Astrocyte of the cerebellum (primary cell): ENCODE measurements at regions not wholly inside any gene's neighbourhood (a gene's known extent, or its start where the extent isn't known, plus 50 kb on each side); places are given as distances from the start of the nearest gene placed in this dataset.
"Not testable (repeated sequence)": the region's sequence is repeated elsewhere in the genome, so short reads cannot be mapped to it uniquely, and the experiment has no call there.

Experiments
- DNase-seq: peaks from one replicate; pipeline ENCODE4 v3.0.0-alpha.2; 2011; ENCODE audit warnings: low read depth
- H3K4me3 ChIP-seq: 2 replicates; pipeline ENCODE4 v1.5.1; 2011; ENCODE audit warnings: mild to moderate bottlenecking, low read depth, low read length, moderate library complexity
- CTCF ChIP-seq: IDR thresholded peaks from 2 replicates; pipeline ENCODE4 v1.5.1; 2012; ENCODE audit warnings: low read length, low read depth, moderate library complexity, mild to moderate bottlenecking; ENCODE audit errors: missing control alignments
- in situ Hi-C: cut with HindIII; loops from 2 replicates; pipeline ENCODE4 v1.10.0; 2017; ENCODE audit warnings: low sequenced_read_pairs

DNA sequence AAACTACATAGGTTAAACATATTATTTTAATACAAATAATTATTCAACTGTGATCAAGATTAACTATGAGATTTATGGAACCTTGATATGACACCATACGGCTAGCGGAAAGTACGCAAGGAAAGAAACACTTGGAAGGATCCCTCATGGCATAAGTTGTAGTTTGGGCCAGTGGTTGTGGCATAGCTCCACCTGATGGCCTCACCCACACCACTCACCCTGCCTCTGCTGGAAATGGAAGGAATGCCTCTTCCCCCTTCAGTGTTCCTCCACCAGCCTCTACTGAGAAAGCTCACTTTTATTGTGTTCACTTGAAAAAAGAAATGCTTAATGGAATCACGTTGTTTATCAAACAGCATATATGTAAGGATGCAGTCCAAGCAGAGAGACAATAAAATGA is 86.4 kb downstream of the BMP15 start:
- TF ChIP-seq CTCF: no peak
- in situ Hi-C loops: no loop called here
- no peak overlapping the region for H3K4me3 ChIP-seq
- DNase-seq: no peak

DNA sequence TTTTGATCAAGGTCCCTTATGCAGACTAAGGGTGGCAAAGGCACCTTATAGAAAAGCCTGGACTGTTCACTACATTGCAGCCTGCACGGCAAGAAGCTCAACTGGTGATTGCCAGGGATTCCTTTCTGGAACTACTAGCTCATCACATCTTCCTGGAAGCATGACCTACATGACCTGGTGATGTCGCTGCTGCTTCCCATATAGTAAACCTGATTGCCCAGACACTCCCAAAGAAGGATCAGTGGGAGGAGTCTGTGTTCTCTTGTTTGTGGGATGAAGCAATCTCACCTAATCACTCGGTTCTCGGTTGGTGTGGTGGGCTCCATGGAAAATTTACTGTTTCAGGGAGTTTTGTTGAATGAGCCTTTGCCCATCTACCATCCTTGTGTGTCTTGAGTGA is 89.8 kb downstream of the BMP15 start:
- DNase-seq, in situ Hi-C loops, H3K4me3 ChIP-seq: not testable (repeated sequence)

- H3K4me3 ChIP-seq, DNase-seq, in situ Hi-C loops: not testable (repeated sequence)
Observed at GRCh38 chrX:51001733-51002632, 91.4 kb downstream of the BMP15 start.

DNA sequence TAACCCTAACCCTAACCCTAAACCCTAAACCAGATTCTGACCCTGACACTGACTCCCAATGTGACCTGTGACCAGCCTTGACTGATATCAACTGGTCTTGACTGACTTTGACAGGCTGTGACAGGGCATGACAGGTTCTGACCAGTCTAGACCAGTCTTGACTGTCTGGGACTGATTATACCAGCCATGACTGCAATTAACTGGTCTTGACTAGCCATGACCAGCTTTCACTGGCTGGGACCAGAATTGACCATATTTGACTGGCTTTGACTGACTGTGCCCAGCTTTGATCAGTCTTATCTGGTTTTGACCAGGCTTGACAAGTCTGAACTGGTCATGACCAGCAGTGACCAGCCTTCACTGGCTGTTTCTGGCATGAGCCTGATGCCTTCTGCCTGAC is 95.5 kb downstream of the BMP15 start:
- in situ Hi-C loops: no loop called here
- TF ChIP-seq CTCF: no peak

DNA sequence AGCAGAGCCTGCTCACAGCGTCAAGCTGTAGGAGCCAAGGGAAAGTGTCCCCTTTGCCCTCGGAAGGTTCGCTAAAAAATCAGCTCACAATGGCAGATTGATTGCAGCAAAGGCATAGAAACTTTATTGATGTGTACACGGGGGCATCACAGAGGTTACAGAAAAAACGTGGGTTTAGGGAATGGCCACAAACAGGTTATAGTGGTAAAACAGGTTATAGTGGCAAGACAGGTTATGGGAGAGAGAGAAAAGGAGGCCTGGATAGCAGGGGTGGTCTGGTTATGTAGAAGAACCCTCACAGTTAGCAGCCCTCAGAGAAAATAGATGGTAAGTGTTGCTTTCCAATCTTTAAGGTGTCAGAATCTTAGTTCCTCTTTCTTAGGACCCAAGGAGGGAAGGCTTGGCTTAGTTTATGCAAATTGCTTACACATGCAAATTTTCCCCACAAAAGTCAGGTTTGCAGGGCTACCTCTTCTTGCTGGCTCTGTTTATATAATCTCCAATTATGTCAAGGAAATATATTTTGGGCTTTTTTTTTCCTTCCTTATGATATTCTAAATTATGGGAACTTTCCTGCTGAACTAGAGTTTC is 113.7 kb downstream of the BMP15 start:
- DNase-seq: no peak
- in situ Hi-C loops: no loop called here
- no peak overlapping the region for H3K4me3 ChIP-seq
- TF ChIP-seq CTCF: no peak

More for the DNA sequence above, 95.5 kb downstream of the BMP15 start:
- no peak overlapping the region for H3K4me3 ChIP-seq
- no peak for DNase-seq

DNA sequence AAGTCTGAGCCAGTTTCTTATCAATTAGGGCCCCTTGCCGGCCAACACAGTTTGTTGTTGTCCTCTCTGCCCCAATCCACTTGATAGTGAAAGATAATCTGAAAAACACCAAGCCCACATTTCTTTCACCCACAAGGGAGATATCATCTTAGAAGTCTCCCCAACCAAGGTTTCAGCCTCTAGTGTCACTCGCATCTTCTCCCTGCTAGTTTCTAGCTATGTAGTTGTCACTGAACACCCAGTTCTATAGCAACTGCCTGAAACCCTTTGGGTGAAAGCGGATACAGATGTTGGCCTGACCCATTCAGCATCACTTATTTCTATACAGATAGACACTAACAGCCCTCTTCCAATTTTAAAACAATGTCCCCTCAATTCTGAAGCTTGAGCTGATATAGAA is 116.3 kb downstream of the BMP15 start:
- no peak for DNase-seq
- in situ Hi-C loops: no loop called here
- H3K4me3 ChIP-seq: no peak overlapping the region
- no peak for TF ChIP-seq CTCF

- H3K4me3 ChIP-seq: no peak overlapping the region
- TF ChIP-seq CTCF: no peak
- DNase-seq: no peak
- in situ Hi-C loops: no loop called here
Observed at GRCh38 chrX:51035746-51036145, 125.2 kb downstream of the BMP15 start.
